ENCODE measurements at regions not wholly inside any gene's neighbourhood (a gene's known extent, or its start where the extent isn't known, plus 50 kb on each side); places are given as distances from the start of the nearest gene placed in this dataset.

DNA sequence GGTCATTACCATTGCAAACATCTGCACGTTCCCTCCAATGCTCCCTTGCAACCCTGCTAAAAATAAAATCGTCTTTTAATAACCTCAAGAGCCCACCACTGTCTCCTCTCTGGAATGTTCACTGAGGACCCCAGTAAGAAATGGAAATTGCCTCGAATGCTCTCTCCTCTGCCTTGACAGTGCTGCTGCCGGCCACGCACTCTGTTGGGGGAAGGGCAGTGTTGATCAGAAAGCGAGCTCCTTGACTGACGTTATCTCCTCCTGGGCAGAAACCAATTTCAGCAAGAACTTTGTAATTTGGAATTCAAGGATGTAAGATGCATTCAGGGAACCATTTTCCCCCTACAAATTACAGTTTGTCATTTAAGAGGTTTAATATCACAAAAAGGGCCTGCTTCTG is 718.5 kb downstream of the UQCRFS1 start:
- no peak for FAIRE-seq
- Histone ChIP-seq H3K9me3 (replicated peaks; ENCODE audit: control insufficient read depth, insufficient read depth, low read length) (no peaks in the 10 kb centered on the region; the same call in 2 of the 3 replicates), H3K79me2 (ENCODE audit: control insufficient read depth, insufficient read depth, low read length) (no peaks in the 10 kb centered on the region), H2AFZ (ENCODE audit: control insufficient read depth, low read depth, low read length) (no peak overlapping the region), H3K9ac (ENCODE audit: control insufficient read depth, insufficient read depth, low read length) (no peak overlapping the region), H3K27me3 (replicated peaks in 1 of 2; ENCODE audit: control insufficient read depth in 2 of 2, insufficient read depth in 2 of 2, low read length in 1 of 2) (no peaks in the 10 kb centered on the region), H3K4me3 (no peak overlapping the region), H3K4me1 (ENCODE audit: control insufficient read depth, insufficient read depth, low read length) (no peaks in the 10 kb centered on the region), H3K4me2 (ENCODE audit: control insufficient read depth, insufficient read depth) (no peak overlapping the region), H3K36me3 (ENCODE audit: control insufficient read depth in 2 of 2, insufficient read depth in 2 of 2, low read length in 1 of 2) (no peaks in the 10 kb centered on the region), H4K20me1 (ENCODE audit: control insufficient read depth, insufficient read depth) (no peaks in the 10 kb centered on the region), H3K27ac (ENCODE audit: control insufficient read depth, insufficient read depth) (no peak overlapping the region)
- DNase-seq (ENCODE audit: low read depth, low spot score) = no peak
- TF ChIP-seq SRF (IDR thresholded peaks at IDR 0.05; ENCODE audit: low read depth in 2 of 2, low read length in 2 of 2) = no peak
- no peak for TF ChIP-seq FOS (IDR thresholded peaks at IDR 0.05; ENCODE audit: borderline replicate concordance, extremely low read depth, insufficient read length)
- TF ChIP-seq ZNF687 (IDR thresholded peaks at IDR 0.05) = no peak
- TF ChIP-seq TCF7 (IDR thresholded peaks at IDR 0.05; ENCODE audit: borderline replicate concordance) = no peak
- no peak for TF ChIP-seq DPF2 (IDR thresholded peaks at IDR 0.05)
- in situ Hi-C loops (cut with MboI) = no loop called here
- WGBS (ENCODE audit: insufficient coverage, insufficient replicate concordance, low lambda C conversion rate, missing lambda C conversion rate) = 46% methylated on average over 7 of the region's 7 CpGs
- ChIA-PET SMC1A (ENCODE audit: uncharacterized antibody, unreplicated experiment) (interaction anchor here (0.9 to 1.0 kb wide), 3 partner anchors 34 to 137 kb away, joined by 3 to 4 read pairs (median 3); no protein-coding TSS in a partner anchor), RAD21 (ENCODE audit: unreplicated experiment) (interaction anchor here (1.0 kb wide), 1 partner anchor 25 kb away, joined by 3 read pairs; no protein-coding TSS in a partner anchor), CTCF (no interaction called here), POLR2A (no interaction called here)
- intact Hi-C loops (cut with micrococcal nuclease; ENCODE audit: unreplicated experiment) = no loop called here
- BruUV-seq (replicated peaks) = no TSS peak
- no peak for ATAC-seq
